GM12891 (cell line): ENCODE measurements at regions not wholly inside any gene's neighbourhood (a gene's known extent, or its start where the extent isn't known, plus 50 kb on each side); places are given as distances from the start of the nearest gene placed in this dataset.

Experiments
- DNase-seq: peaks from one replicate; pipeline ENCODE4 v3.0.0; 2011; ENCODE audit warnings: low spot score; ENCODE audit not compliant: insufficient read length
- FAIRE-seq: peaks from 2 replicates; lab custom pipeline; 2011; peaks lifted over from hg19 to GRCh38; lab: Jason Lieb, UNC
- PAX5 ChIP-seq: IDR thresholded peaks from 2 replicates; pipeline ENCODE4 v1.6.1; 2011; ENCODE audit warnings: low read length, moderate library complexity, mild to moderate bottlenecking; ENCODE audit not compliant: insufficient read depth, severe bottlenecking
- POLR2A ChIP-seq: IDR thresholded peaks from 2 replicates; pipeline ENCODE4 v1.6.1; 2011; ENCODE audit warnings: low read depth, low read length, control low read depth
- POLR2AphosphoS5 ChIP-seq: IDR thresholded peaks from 2 replicates; pipeline ENCODE4 v1.6.1; 2011; ENCODE audit warnings: low read depth, low read length, control low read depth
- POU2F2 ChIP-seq: IDR thresholded peaks from 2 replicates; pipeline ENCODE4 v1.6.1; 2011; ENCODE audit warnings: low read depth, mild to moderate bottlenecking, control low read depth, low read length, moderate library complexity
- SPI1 ChIP-seq: IDR thresholded peaks from 2 replicates; pipeline ENCODE4 v1.6.1; 2011; ENCODE audit warnings: low read depth, low read length, control low read depth
- TAF1 ChIP-seq: IDR thresholded peaks from 2 replicates; pipeline ENCODE4 v1.6.1; 2011; ENCODE audit warnings: low read depth, low read length, control low read depth

- no peak for FAIRE-seq
- no peak for TF ChIP-seq PAX5
- no peak for DNase-seq
These were observed 900.0 kb downstream of the LUZP2 start for GRCh38 chr11:25396847-25397246.

DNA sequence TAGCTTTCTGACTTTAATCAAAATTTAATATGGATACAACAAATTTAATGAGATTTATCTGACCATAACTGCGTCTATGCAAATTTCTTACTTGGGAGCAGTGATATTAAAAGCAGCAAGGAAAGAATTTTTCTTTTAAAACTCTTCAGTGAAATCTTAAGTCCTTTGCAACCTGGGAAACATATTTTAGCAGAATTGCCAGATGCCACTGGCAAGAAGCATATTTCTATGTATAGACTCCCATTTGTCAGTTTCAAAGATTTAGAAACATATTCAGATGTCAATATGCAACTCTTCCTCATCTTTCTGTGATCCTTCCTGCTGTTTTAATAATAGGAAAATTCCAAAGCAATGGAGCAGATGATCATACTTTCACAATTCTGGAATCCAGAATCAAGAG is 911.3 kb downstream of the LUZP2 start:
- FAIRE-seq (no peak), DNase-seq (no peak)
- no peak for TF ChIP-seq POLR2AphosphoS5
- TF ChIP-seq PAX5: no peak
- TF ChIP-seq POLR2A: no peak
- TF ChIP-seq POU2F2: no peak
- no peak for TF ChIP-seq TAF1
- no peak for TF ChIP-seq SPI1

GRCh38 chr11:25415793-25416192 is 916.1 kb upstream of the ANO3 start:
- DNase-seq: no peak
- FAIRE-seq: no peak
- no peak for TF ChIP-seq POU2F2
- no peak for TF ChIP-seq TAF1
- no peak for TF ChIP-seq PAX5
- TF ChIP-seq SPI1: no peak
- TF ChIP-seq POLR2AphosphoS5: no peak
- no peak for TF ChIP-seq POLR2A

- FAIRE-seq: no peak
- DNase-seq: no peak
- TF ChIP-seq POLR2A (no peak), POLR2AphosphoS5 (no peak), TAF1 (no peak), SPI1 (no peak), PAX5 (no peak), POU2F2 (no peak)
These were observed 908.3 kb upstream of the ANO3 start for GRCh38 chr11:25423436-25424199.

DNA sequence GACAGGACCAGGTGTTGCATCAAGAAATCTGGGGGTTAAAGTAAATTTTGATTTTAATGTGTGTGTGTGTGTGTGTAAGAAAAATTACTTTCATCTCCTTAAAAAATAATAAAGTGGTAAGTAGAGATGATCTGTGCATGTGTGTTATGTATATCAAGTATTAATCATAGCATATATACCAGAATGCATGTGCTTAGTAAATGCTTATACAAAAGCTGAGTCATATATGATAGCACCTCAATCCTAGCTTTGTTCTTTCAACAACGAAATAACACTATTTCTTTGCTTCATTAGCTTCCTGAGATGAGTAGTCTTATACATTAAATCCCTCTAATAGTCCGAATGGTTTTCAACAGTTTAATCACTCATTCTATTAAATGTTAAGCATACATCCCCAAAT is 899.6 kb upstream of the ANO3 start:
- DNase-seq (no peak), FAIRE-seq (no peak)
- TF ChIP-seq TAF1 (no peak), SPI1 (no peak), POU2F2 (no peak), POLR2AphosphoS5 (no peak), POLR2A (no peak)

GRCh38 chr11:25435197-25435596 is 896.7 kb upstream of the ANO3 start:
- FAIRE-seq: no peak
- TF ChIP-seq POU2F2: no peak
- TF ChIP-seq TAF1: no peak
- TF ChIP-seq SPI1: no peak
- no peak for TF ChIP-seq POLR2AphosphoS5
- TF ChIP-seq POLR2A: no peak
- no peak for TF ChIP-seq PAX5
- no peak for DNase-seq

DNA sequence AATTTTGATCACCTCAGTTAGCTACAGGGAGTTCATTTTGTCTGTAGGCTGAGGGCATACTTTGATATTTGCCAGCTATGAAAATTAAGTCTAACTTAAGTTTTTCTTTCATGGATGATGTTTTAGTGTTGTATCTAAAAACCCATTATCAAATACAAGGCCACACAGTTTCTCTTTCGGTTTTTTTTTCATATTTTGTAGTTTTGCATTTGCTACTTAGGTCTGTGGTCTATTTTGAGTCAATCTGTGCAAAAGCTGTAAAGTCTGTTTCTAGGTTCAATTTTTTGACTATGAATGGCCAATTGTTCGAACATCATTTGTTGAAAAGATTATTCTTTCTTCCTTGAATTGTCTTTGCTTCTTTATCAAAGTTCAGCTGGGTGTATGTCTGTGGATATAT is 895.6 kb upstream of the ANO3 start:
- TF ChIP-seq POLR2A (no peak), TAF1 (no peak), POU2F2 (no peak), POLR2AphosphoS5 (no peak), PAX5 (no peak), SPI1 (no peak)
- FAIRE-seq: no peak

DNA sequence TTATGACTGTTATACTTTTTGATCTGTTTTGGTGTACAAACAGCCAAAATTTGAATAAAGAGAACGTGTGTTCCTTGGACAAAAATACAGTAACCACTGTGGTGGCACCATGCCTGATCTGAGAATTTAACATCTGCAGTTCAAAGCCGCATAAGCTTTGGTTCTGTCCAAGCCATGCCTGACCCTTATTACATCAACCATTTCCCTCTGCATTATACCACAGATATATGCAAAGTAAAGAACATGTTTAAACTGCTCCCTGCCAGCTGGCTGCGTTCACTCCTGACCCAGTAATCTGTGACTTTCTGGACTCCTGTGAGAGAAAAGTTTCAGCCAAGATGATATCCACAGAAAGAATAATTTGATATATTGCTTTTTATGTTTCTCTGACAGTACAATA is 890.5 kb upstream of the ANO3 start:
- DNase-seq: no peak
- TF ChIP-seq TAF1 (no peak), PAX5 (no peak), SPI1 (no peak), POLR2AphosphoS5 (no peak), POU2F2 (no peak), POLR2A (no peak)
- FAIRE-seq: no peak

More for the DNA sequence above, 895.6 kb upstream of the ANO3 start:
- DNase-seq: no peak

GRCh38 chr11:25449091-25449490 is 882.8 kb upstream of the ANO3 start:
- no peak for FAIRE-seq
- DNase-seq: no peak
- TF ChIP-seq PAX5 (no peak), POLR2A (no peak), POLR2AphosphoS5 (no peak), TAF1 (no peak)

GRCh38 chr11:25453471-25453870 is 878.5 kb upstream of the ANO3 start:
- no peak for FAIRE-seq
- no peak for DNase-seq
- TF ChIP-seq PAX5: no peak
- TF ChIP-seq POLR2AphosphoS5: no peak
- TF ChIP-seq POU2F2: no peak
- no peak for TF ChIP-seq TAF1
- TF ChIP-seq SPI1: no peak
- no peak for TF ChIP-seq POLR2A
